Body of pancreas (tissue), 4 donors: ENCODE measurements at regions not wholly inside any gene's neighbourhood (a gene's known extent, or its start where the extent isn't known, plus 50 kb on each side); places are given as distances from the start of the nearest gene placed in this dataset.

Experiments
- ATAC-seq: fragments of 150-250 bp; one replicate; pipeline ENCODE4 v1.9.1; 2016
- DNase-seq, 4 donors: peaks; one replicate each; pipeline ENCODE4 v3.0.0-alpha.2; 2019
- H3K27ac ChIP-seq, 4 donors: fragments of 200-600 bp; sonication (generic); 1 replicate in 3 of 4; 2 replicates in 1 of 4; pipeline versions ENCODE4 v1.5.1 to v1.6.1; 2016 to 2019; ENCODE audit warnings: mild to moderate bottlenecking in 1 of 4, mixed read lengths in 1 of 4, moderate library complexity in 1 of 4
- H3K27me3 ChIP-seq, 2 donors: fragments of 200-600 bp; sonication (generic); one replicate each; pipeline ENCODE4 v1.6.0; 2016; ENCODE audit warnings: mild to moderate bottlenecking in 1 of 2
- H3K36me3 ChIP-seq, 2 donors: fragments of 200-600 bp; sonication (generic); replicated peaks in 1 of 2; 2 replicates each; pipeline ENCODE4 v1.5.1; 2016; ENCODE audit warnings: low read depth in 2 of 2; ENCODE audit not compliant: insufficient read depth in 1 of 2
- H3K4me1 ChIP-seq: fragments of 200-600 bp; sonication (generic); one replicate; pipeline ENCODE4 v1.6.0; 2016
- H3K4me3 ChIP-seq, 2 donors: fragments of 200-600 bp; sonication (generic); 1 replicate in 1 of 2; 2 replicates in 1 of 2; pipeline ENCODE4 v1.5.1; 2016 to 2019
- H3K9me3 ChIP-seq, 3 donors: fragments of 200-600 bp; sonication (generic); 1 replicate in 2 of 3; 2 replicates in 1 of 3; pipeline ENCODE4 v1.5.1; 2016
- POLR2A ChIP-seq, 3 donors: fragments of 450-650 bp; IDR thresholded peaks; one replicate each; pipeline ENCODE4 v1.6.1; 2016; ENCODE audit warnings: antibody characterized with exemption in 3 of 3, mild to moderate bottlenecking in 2 of 3
- WGBS, 2 donors: methylation state at CpG; one replicate each; pipeline ENCODE4 v1.1.5; 2017; 5-methylcytosine and 5-hydroxymethylcytosine counted together
- intact Hi-C: fragments of 100-400 bp; cut with DNase I; formaldehyde crosslinking; loops from one replicate; pipeline ENCODE4 v1.15.1; 2023
- TF ChIP-seq, protein P1 (sequence below), 7 experiments: fragments of 450-650 bp in 4 of 7; fragments of 200-600 bp in 3 of 7; sonication (generic) in 3 of 7; IDR thresholded peaks; one replicate each; pipeline ENCODE4 v1.5.1; 2016 to 2019; ENCODE audit warnings: antibody characterized with exemption in 7 of 7

DNA sequence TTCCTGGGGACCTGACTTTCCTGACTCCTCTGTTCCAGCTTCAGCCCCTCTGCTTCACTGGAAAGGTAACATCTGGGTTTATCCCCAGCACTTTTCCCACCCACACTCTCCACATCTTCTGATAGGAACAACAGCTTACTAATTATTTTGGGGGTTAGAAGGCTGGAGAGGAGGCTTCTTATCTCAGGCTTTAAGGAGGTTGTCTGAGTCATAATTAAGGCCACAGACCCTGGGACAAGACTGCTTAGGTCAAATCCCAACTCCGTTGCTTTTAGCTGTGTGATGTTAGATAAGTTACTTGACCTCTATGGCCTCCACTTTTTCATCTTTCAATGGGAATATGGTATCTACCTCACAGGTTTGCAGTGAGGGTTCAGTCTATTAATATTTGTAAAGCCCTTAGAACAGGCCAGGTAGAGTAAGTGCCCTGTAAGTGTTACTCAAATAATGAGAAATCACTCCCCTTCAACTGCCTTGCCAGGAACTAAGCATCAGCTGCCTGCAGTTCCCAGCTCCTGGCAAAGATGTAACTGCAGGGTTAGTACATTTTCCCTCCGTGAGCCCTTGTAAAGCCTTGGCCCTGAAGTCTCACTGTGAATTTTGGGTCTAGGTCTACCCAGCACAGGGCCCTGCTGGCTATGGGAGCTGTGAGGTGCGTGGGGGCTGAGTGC, 123.6 kb downstream of the MTX2 start:
- Histone ChIP-seq H3K4me3 (no peak overlapping the region), H3K9me3 (peaks cover 0 to 6% (median 0%) of the 10 kb centered on the region in 3 donors), H3K4me1 (no peaks in the 10 kb centered on the region), H3K27me3 (no peaks in the 10 kb centered on the region), H3K36me3 (no peaks in the 10 kb centered on the region), H3K27ac (no peak overlapping the region)
- ATAC-seq (no peak), DNase-seq (no peak)
- intact Hi-C loops = no loop called here
- 74 to 82% methylated on average over 3 of the region's 3 CpGs for WGBS, 2 donors
- no peak for TF ChIP-seq POLR2A (IDR thresholded peaks at IDR 0.05)
- TF ChIP-seq, protein P1, sequence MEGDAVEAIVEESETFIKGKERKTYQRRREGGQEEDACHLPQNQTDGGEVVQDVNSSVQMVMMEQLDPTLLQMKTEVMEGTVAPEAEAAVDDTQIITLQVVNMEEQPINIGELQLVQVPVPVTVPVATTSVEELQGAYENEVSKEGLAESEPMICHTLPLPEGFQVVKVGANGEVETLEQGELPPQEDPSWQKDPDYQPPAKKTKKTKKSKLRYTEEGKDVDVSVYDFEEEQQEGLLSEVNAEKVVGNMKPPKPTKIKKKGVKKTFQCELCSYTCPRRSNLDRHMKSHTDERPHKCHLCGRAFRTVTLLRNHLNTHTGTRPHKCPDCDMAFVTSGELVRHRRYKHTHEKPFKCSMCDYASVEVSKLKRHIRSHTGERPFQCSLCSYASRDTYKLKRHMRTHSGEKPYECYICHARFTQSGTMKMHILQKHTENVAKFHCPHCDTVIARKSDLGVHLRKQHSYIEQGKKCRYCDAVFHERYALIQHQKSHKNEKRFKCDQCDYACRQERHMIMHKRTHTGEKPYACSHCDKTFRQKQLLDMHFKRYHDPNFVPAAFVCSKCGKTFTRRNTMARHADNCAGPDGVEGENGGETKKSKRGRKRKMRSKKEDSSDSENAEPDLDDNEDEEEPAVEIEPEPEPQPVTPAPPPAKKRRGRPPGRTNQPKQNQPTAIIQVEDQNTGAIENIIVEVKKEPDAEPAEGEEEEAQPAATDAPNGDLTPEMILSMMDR (IDR thresholded peaks at IDR 0.05) = no peak

DNA sequence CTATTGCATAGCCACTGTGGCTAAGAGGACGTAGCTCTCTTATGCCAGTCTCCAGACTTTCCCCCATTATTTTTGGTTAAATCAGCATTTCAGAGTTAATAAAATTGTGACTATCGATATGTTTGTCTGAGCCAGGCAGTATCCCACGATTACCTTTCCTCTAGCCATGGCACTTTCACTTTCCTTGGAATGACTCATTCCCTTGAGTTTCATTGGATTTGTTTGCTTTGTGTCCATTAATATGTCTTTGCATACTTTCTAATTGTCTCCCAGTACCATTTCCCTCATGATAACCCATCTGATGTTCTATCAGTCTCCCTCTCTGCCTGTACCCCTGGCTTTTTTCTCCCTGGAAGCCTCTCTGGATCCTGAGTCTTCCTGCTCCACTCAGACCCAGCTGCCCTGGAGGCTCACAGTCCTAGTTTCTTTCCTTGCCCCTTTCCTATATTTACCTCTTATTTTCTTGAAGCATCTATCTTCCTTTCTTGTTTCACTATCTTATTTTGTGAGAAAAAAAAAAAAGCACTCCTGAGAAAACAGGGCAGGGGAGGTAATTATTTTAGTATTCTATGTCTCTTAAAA, 126.1 kb downstream of the MTX2 start:
- H3K27ac ChIP-seq = no peak overlapping the region
- no peak overlapping the region for H3K4me3 ChIP-seq
- TF ChIP-seq POLR2A (IDR thresholded peaks at IDR 0.05) = no peak
- TF ChIP-seq, protein P1 (IDR thresholded peaks at IDR 0.05) = no peak
- intact Hi-C loops = no loop called here
- DNase-seq = no peak
- H3K27me3 ChIP-seq = no peaks in the 10 kb centered on the region
- WGBS, 2 donors = 72 to 73% methylated on average over 3 of the region's 3 CpGs
- no peaks in the 10 kb centered on the region for H3K9me3 ChIP-seq
- no peaks in the 10 kb centered on the region for H3K4me1 ChIP-seq
- ATAC-seq = no peak
- H3K36me3 ChIP-seq = no peaks in the 10 kb centered on the region

DNA sequence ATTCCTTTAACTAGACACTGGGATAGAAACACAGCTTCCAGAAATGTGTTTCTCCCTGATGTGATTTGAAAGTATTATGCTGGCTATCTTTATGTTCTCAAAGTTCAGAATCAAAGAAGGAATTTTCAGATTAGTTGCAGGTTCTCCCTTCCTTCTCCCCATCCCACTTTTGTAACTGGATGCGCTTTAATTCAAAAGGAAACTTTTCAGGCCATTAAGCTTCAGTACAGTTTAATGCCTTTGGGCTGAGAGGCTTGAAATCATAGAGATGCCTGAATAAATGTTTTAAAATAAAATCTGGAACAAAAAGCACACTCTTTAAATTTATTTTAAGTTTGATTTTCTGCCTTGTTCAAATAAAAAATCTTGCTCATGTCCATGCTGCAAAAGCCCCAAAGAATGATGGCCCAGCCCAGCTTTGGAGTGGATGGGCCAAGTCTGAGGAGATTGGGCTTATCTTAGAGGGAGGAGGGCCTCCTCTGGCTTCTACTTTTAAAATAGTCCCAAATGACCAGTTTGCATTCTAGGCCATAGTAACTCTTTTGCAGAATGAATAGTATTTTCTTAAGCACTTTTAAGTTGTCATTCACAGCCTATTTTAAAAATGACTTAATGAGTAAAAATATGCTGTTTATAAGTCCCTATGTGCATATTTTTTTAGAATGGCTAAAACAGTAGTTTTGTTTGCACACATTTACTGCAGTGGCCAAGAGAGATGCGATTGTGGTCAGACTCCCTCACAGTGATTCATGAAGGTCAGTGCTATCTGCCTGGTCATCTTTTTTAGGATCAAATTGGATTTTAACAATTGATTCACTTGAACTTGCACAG, 129.2 kb downstream of the MTX2 start:
- H3K9me3 ChIP-seq = no peaks in the 10 kb centered on the region
- ATAC-seq = no peak
- H3K4me3 ChIP-seq = no peak overlapping the region
- H3K27me3 ChIP-seq = no peaks in the 10 kb centered on the region
- no peaks in the 10 kb centered on the region for H3K4me1 ChIP-seq
- DNase-seq = no peak
- H3K36me3 ChIP-seq = no peaks in the 10 kb centered on the region
- TF ChIP-seq, protein P1 (IDR thresholded peaks at IDR 0.05) = no peak
- no peak for TF ChIP-seq POLR2A (IDR thresholded peaks at IDR 0.05)
- intact Hi-C loops = no loop called here
- no peak overlapping the region for H3K27ac ChIP-seq
- 83 to 91% methylated on average over 2 of the region's 2 CpGs for WGBS, 2 donors

DNA sequence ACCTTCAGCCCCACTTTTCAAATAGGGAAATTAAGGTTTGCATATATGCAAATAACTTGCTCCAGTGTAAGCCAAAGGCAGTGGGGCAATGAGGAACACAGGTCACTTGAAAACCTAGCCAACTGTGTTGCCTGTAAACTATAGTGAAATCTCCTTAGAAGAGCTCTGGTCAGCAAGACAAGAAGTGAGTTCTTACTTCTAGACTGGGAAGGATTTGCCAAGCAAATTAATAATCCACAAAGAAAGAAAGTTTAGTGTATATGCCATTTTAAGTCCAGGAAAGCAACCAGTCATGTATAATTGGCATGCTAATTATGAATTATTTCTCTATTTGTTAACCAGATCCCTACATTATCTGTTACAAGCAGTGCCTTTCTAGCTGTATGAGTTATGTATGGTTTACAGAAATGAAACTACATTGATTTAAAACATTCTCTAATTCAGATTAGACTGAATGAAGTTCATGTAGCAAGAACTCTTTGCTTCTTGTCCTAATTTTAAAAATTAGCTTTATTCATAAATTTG, 129.9 kb downstream of the MTX2 start:
- no peak for TF ChIP-seq POLR2A (IDR thresholded peaks at IDR 0.05)
- TF ChIP-seq, protein P1 (IDR thresholded peaks at IDR 0.05) = no peak
- DNase-seq (no peak), ATAC-seq (no peak)
- Histone ChIP-seq H3K4me1 (no peaks in the 10 kb centered on the region), H3K27ac (no peak overlapping the region), H3K9me3 (no peaks in the 10 kb centered on the region), H3K36me3 (no peaks in the 10 kb centered on the region), H3K27me3 (no peaks in the 10 kb centered on the region), H3K4me3 (no peak overlapping the region)
- intact Hi-C loops = no loop called here
